H9 (cell line): ENCODE measurements at regions not wholly inside any gene's neighbourhood (a gene's known extent, or its start where the extent isn't known, plus 50 kb on each side); places are given as distances from the start of the nearest gene placed in this dataset.

ENCODE experiments used
- DNase-seq: peaks from one replicate; pipeline ENCODE4 v3.0.0-alpha.2; 2017
- H2AFZ ChIP-seq: one replicate; pipeline ENCODE4 v1.6.1; 2013; ENCODE audit warnings: mild to moderate bottlenecking, low read length, control low read depth, moderate library complexity
- H2AK5ac ChIP-seq: 2 replicates; pipeline ENCODE4 v1.6.1; 2013; ENCODE audit warnings: low read length, control low read depth, mixed read lengths; ENCODE audit not compliant: insufficient read length
- H2BK120ac ChIP-seq: one replicate; pipeline ENCODE4 v1.6.1; 2013; ENCODE audit warnings: low read depth, mild to moderate bottlenecking, low read length, control low read depth, inconsistent platforms; ENCODE audit not compliant: poor library complexity, severe bottlenecking
- H2BK12ac ChIP-seq: 2 replicates; pipeline ENCODE4 v1.6.1; 2013; ENCODE audit warnings: low read length, control low read depth, mixed read lengths, low read depth; ENCODE audit not compliant: insufficient read length
- H2BK15ac ChIP-seq: 2 replicates; pipeline ENCODE4 v1.6.1; 2013; ENCODE audit warnings: low read depth, low read length, control low read depth
- H2BK20ac ChIP-seq: one replicate; pipeline ENCODE4 v1.6.1; 2013; ENCODE audit warnings: low read depth, mild to moderate bottlenecking, low read length, control low read depth, inconsistent platforms; ENCODE audit not compliant: poor library complexity, severe bottlenecking
- H2BK5ac ChIP-seq: 2 replicates; pipeline ENCODE4 v1.6.1; 2013; ENCODE audit warnings: low read length, control low read depth, mixed read lengths; ENCODE audit not compliant: insufficient read length
- H3K14ac ChIP-seq: 2 replicates; pipeline ENCODE4 v1.6.1; 2013; ENCODE audit warnings: low read length, control low read depth; ENCODE audit not compliant: insufficient read depth
- H3K18ac ChIP-seq: 2 replicates; pipeline ENCODE4 v1.6.1; 2013; ENCODE audit warnings: low read depth, mild to moderate bottlenecking, mixed read lengths, low read length, control low read depth; ENCODE audit not compliant: insufficient read length
- H3K23ac ChIP-seq: 2 replicates; pipeline ENCODE4 v1.6.1; 2013; ENCODE audit warnings: low read length, control low read depth, mixed read lengths, low read depth; ENCODE audit not compliant: insufficient read length
- H3K23me2 ChIP-seq: 2 replicates; pipeline ENCODE4 v1.6.1; 2013; ENCODE audit warnings: low read depth, mild to moderate bottlenecking, mixed read lengths, low read length, control low read depth; ENCODE audit not compliant: insufficient read length, poor library complexity, severe bottlenecking
- H3K27ac ChIP-seq: 2 replicates; pipeline ENCODE4 v1.5.1; 2013; ENCODE audit warnings: low read length, control low read depth, mixed read lengths, low read depth; ENCODE audit not compliant: insufficient read length
- H3K27me3 ChIP-seq: 2 replicates; pipeline ENCODE4 v1.6.1; 2013; ENCODE audit warnings: low read length, control low read depth, inconsistent platforms; ENCODE audit not compliant: insufficient read depth
- H3K4ac ChIP-seq: 2 replicates; pipeline ENCODE4 v1.6.1; 2013; ENCODE audit warnings: low read depth, mild to moderate bottlenecking, control low read depth, inconsistent platforms, low read length, moderate library complexity
- H3K4me1 ChIP-seq: 2 replicates; pipeline ENCODE4 v1.6.1; 2013; ENCODE audit warnings: low read length, control low read depth, inconsistent platforms; ENCODE audit not compliant: insufficient read depth
- H3K4me2 ChIP-seq: 2 replicates; pipeline ENCODE4 v1.6.1; 2013; ENCODE audit warnings: low read length, control low read depth, mixed read lengths; ENCODE audit not compliant: insufficient read length, insufficient read depth
- H3K56ac ChIP-seq: 2 replicates; pipeline ENCODE4 v1.6.1; 2013; ENCODE audit warnings: low read depth, mild to moderate bottlenecking, mixed read lengths, low read length, control low read depth; ENCODE audit not compliant: insufficient read length
- H3K79me1 ChIP-seq: 2 replicates; pipeline ENCODE4 v1.6.1; 2013; ENCODE audit warnings: low read depth, mild to moderate bottlenecking, moderate library complexity, low read length, control low read depth, inconsistent platforms; ENCODE audit not compliant: insufficient read depth, poor library complexity, severe bottlenecking
- H3K79me2 ChIP-seq: 2 replicates; pipeline ENCODE4 v1.6.1; 2013; ENCODE audit warnings: low read length, control low read depth, inconsistent platforms; ENCODE audit not compliant: insufficient read depth
- H3K9ac ChIP-seq: 2 replicates; pipeline ENCODE4 v1.6.1; 2013; ENCODE audit warnings: low read length, control low read depth, mixed read lengths; ENCODE audit not compliant: insufficient read length; ENCODE audit errors: extremely low read depth
- H3K9me3 ChIP-seq: one replicate; pipeline ENCODE4 v1.6.1; 2013; ENCODE audit warnings: low read depth, low read length, inconsistent platforms; ENCODE audit not compliant: control insufficient read depth
- H3T11ph ChIP-seq: one replicate; pipeline ENCODE4 v1.6.1; 2013; ENCODE audit warnings: mild to moderate bottlenecking, low read length, control low read depth, inconsistent platforms
- H4K20me1 ChIP-seq: one replicate; pipeline ENCODE4 v1.6.1; 2013; ENCODE audit not compliant: control insufficient read depth, insufficient read length, insufficient read depth
- H4K5ac ChIP-seq: 2 replicates; pipeline ENCODE4 v1.6.1; 2013; ENCODE audit warnings: low read depth, mild to moderate bottlenecking, mixed read lengths, low read length, control low read depth; ENCODE audit not compliant: insufficient read length
- H4K8ac ChIP-seq: replicated peaks from 2 replicates; pipeline ENCODE4 v1.6.1; 2013; ENCODE audit warnings: low read length, control low read depth, mixed read lengths, low read depth; ENCODE audit not compliant: insufficient read length
- H4K91ac ChIP-seq: 2 replicates; pipeline ENCODE4 v1.6.1; 2013; ENCODE audit warnings: low read depth, mild to moderate bottlenecking, moderate library complexity, mixed read lengths, low read length, control low read depth; ENCODE audit not compliant: insufficient read length
- H3K27ac Mint-ChIP-seq, 3 experiments: 2 replicates in 2 of 3; 3 replicates in 1 of 3; pipeline ENCODE4 v1.8.0; 2020 to 2021; ENCODE audit warnings: mixed read lengths in 3 of 3, mild to moderate bottlenecking in 1 of 3, moderate library complexity in 1 of 3
- H3K27me3 Mint-ChIP-seq: 2 replicates; pipeline ENCODE4 v1.8.0; 2021; ENCODE audit warnings: low read depth, mild to moderate bottlenecking, moderate library complexity, mixed read lengths
- H3K36me3 Mint-ChIP-seq, 3 experiments: 2 replicates in 2 of 3; 3 replicates in 1 of 3; pipeline ENCODE4 v1.8.0; 2020 to 2021; ENCODE audit warnings: low read depth in 3 of 3, mixed read lengths in 3 of 3; ENCODE audit not compliant: insufficient read depth in 1 of 3
- H3K4me1 Mint-ChIP-seq, 2 experiments: 2 replicates each; pipeline ENCODE4 v1.8.0; 2020; ENCODE audit warnings: mixed read lengths in 2 of 2
- H3K4me3 Mint-ChIP-seq, 2 experiments: 2 replicates in 1 of 2; 3 replicates in 1 of 2; pipeline ENCODE4 v1.8.0; 2020 to 2021; ENCODE audit warnings: mild to moderate bottlenecking in 2 of 2, mixed read lengths in 2 of 2, moderate library complexity in 1 of 2
- H3K9me3 Mint-ChIP-seq, 2 experiments: 2 replicates in 1 of 2; 3 replicates in 1 of 2; pipeline ENCODE4 v1.8.0; 2020; ENCODE audit warnings: mild to moderate bottlenecking in 2 of 2, mixed read lengths in 2 of 2, moderate library complexity in 1 of 2
- CTCF ChIP-seq: fragments of 200-600 bp; sonication (generic); conservative IDR thresholded peaks from 3 replicates; pipeline ENCODE4 v1.8.0; 2021; ENCODE audit warnings: antibody characterized with exemption, mild to moderate bottlenecking
- WGBS: extraction: QIAGEN DNeasy Blood & Tissue Kit; methylation state at CpG from one replicate; pipeline ENCODE4 v1.1.7; 2013; ENCODE audit warnings: missing lambda C conversion rate, low lambda C conversion rate, mixed read lengths; ENCODE audit not compliant: insufficient read length; ENCODE audit errors: extremely low coverage; 5-methylcytosine and 5-hydroxymethylcytosine counted together

GRCh38 chr2:101568969-101569368, 94.1 kb upstream of the RFX8 start:
- Histone ChIP-seq H2BK20ac (no peak overlapping the region), H2BK15ac (no peak overlapping the region), H3K4me2 (no peak overlapping the region), H2BK12ac (no peak overlapping the region), H3K9ac (no peak overlapping the region), H3K9me3 (no peaks in the 10 kb centered on the region), H2AK5ac (no peak overlapping the region), H3K14ac (no peak overlapping the region), H2BK5ac (no peak overlapping the region), H3K18ac (no peak overlapping the region), H3K4ac (no peak overlapping the region), H4K91ac (no peak overlapping the region), H3K23ac (no peak overlapping the region), H4K20me1 (no peaks in the 10 kb centered on the region), H3K79me2 (no peaks in the 10 kb centered on the region), H3K4me1 (peaks cover 10% of the 10 kb centered on the region; the same call in 1 of the 2 replicates), H3K56ac (no peak overlapping the region), H3K23me2 (no peaks in the 10 kb centered on the region), H3T11ph (no peak overlapping the region), H3K27ac (no peak overlapping the region), H2AFZ (no peak overlapping the region), H4K5ac (no peak overlapping the region), H3K79me1 (no peaks in the 10 kb centered on the region), H2BK120ac (no peak overlapping the region), H3K27me3 (no peaks in the 10 kb centered on the region), H4K8ac (no peak overlapping the region)
- WGBS, result no CpG with 5 or more reads among the region's 1 CpG
- Mint-ChIP-seq H3K4me3 (no peak overlapping the region), H3K4me1 (peaks cover 41 to 47% of the 10 kb centered on the region in 2 experiments), H3K36me3 (peaks cover 0 to 7% (median 0%) of the 10 kb centered on the region in 3 experiments; a peak in 2 of 7 replicates), H3K27ac (no peak overlapping the region), H3K27me3 (peaks cover 2% of the 10 kb centered on the region; the same call in 1 of the 2 replicates), H3K9me3 (peaks cover 2 to 3% of the 10 kb centered on the region in 2 experiments; a peak in 3 of 5 replicates)
- TF ChIP-seq CTCF, result no peak
- DNase-seq, result no peak
